ENCODE measurements at regions not wholly inside any gene's neighbourhood (a gene's known extent, or its start where the extent isn't known, plus 50 kb on each side); places are given as distances from the start of the nearest gene placed in this dataset.

GRCh38 chr16:35664091-35664693 is 2204.8 kb downstream of the TP53TG3F start:
- H3K4me3 ChIP-seq (ENCODE audit: low read depth, low read length) = no peak overlapping the region
- no peak for TF ChIP-seq CTCF (conservative IDR thresholded peaks at IDR 0.05; ENCODE audit: low read depth, low read length)
- DNase-seq (ENCODE audit: low read depth) = no peak

GRCh38 chr16:35685085-35685484 is 2225.7 kb downstream of the TP53TG3F start:
- no peak for DNase-seq (ENCODE audit: low read depth)
- H3K4me3 ChIP-seq (ENCODE audit: low read depth, low read length) = no peak overlapping the region
- no peak for TF ChIP-seq CTCF (conservative IDR thresholded peaks at IDR 0.05; ENCODE audit: low read depth, low read length)

- no peak overlapping the region for H3K4me3 ChIP-seq (ENCODE audit: low read depth, low read length)
- DNase-seq (ENCODE audit: low read depth) = no peak
- no peak for TF ChIP-seq CTCF (conservative IDR thresholded peaks at IDR 0.05; ENCODE audit: low read depth, low read length)
Observed at GRCh38 chr16:35686595-35686994, 2227.2 kb downstream of the TP53TG3F start.

- H3K4me3 ChIP-seq (ENCODE audit: low read depth, low read length) = no peak overlapping the region
- DNase-seq (ENCODE audit: low read depth) = no peak
- no peak for TF ChIP-seq CTCF (conservative IDR thresholded peaks at IDR 0.05; ENCODE audit: low read depth, low read length)
Observed at GRCh38 chr16:35687071-35687470, 2227.7 kb downstream of the TP53TG3F start.

- H3K4me3 ChIP-seq (ENCODE audit: low read depth, low read length) = no peak overlapping the region
- TF ChIP-seq CTCF (conservative IDR thresholded peaks at IDR 0.05; ENCODE audit: low read depth, low read length) = no peak
- DNase-seq (ENCODE audit: low read depth) = no peak
Observed at GRCh38 chr16:35687781-35688180, 2228.4 kb downstream of the TP53TG3F start.

GRCh38 chr16:35689764-35690163 is 2230.4 kb downstream of the TP53TG3F start:
- no peak for TF ChIP-seq CTCF (conservative IDR thresholded peaks at IDR 0.05; ENCODE audit: low read depth, low read length)
- H3K4me3 ChIP-seq (ENCODE audit: low read depth, low read length) = no peak overlapping the region
- no peak for DNase-seq (ENCODE audit: low read depth)

GRCh38 chr16:35690413-35690812 is 2231.0 kb downstream of the TP53TG3F start:
- H3K4me3 ChIP-seq (ENCODE audit: low read depth, low read length) = no peak overlapping the region
- TF ChIP-seq CTCF (conservative IDR thresholded peaks at IDR 0.05; ENCODE audit: low read depth, low read length) = no peak
- DNase-seq (ENCODE audit: low read depth) = no peak
